ENCODE measurements at regions not wholly inside any gene's neighbourhood (a gene's known extent, or its start where the extent isn't known, plus 50 kb on each side); places are given as distances from the start of the nearest gene placed in this dataset.

- Histone ChIP-seq H4K20me1 (ENCODE audit: insufficient read depth) (no peaks in the 10 kb centered on the region), H3K27ac (no peak overlapping the region), H3F3A (ENCODE audit: insufficient read depth, low read depth) (no peaks in the 10 kb centered on the region), H3K4me1 (replicated peaks; ENCODE audit: insufficient read depth) (no peaks in the 10 kb centered on the region), H3K36me3 (ENCODE audit: low read depth) (no peaks in the 10 kb centered on the region), H3K4me2 (no peak overlapping the region), H3K9me2 (ENCODE audit: insufficient read depth) (no peaks in the 10 kb centered on the region; the same call in 1 of the 2 replicates), H2AFZ (no peak overlapping the region), H3K9me3 (ENCODE audit: insufficient read depth, low read depth) (no peaks in the 10 kb centered on the region), H3K4me3 (no peak overlapping the region), H3K79me2 (ENCODE audit: low read depth) (no peaks in the 10 kb centered on the region), H3K27me3 (ENCODE audit: insufficient read depth, low read depth) (no peaks in the 10 kb centered on the region)
- no peak for DNase-seq
- no TSS peak for BruUV-seq (replicated peaks)
- intact Hi-C loops (cut with micrococcal nuclease; ENCODE audit: unreplicated experiment), result no loop called here
- TF ChIP-seq CTCF (conservative IDR thresholded peaks at IDR 0.05), result no peak
- TF ChIP-seq EZH2 (IDR thresholded peaks at IDR 0.05; ENCODE audit: low read depth), result no peak
- ChIA-PET CTCF (no interaction called here), POLR2A (ENCODE audit: unreplicated experiment) (no interaction called here)
These were observed 210.3 kb downstream of the AMY1C start for GRCh38 chr1:103960045-103960444.

GRCh38 chr1:103960710-103961109 lies 211.0 kb downstream of the AMY1C start:
- Histone ChIP-seq H3F3A (ENCODE audit: insufficient read depth, low read depth) (no peaks in the 10 kb centered on the region), H3K36me3 (ENCODE audit: low read depth) (no peaks in the 10 kb centered on the region), H3K27ac (no peak overlapping the region), H3K27me3 (ENCODE audit: insufficient read depth, low read depth) (no peaks in the 10 kb centered on the region), H3K4me3 (no peak overlapping the region), H3K4me1 (replicated peaks; ENCODE audit: insufficient read depth) (no peaks in the 10 kb centered on the region), H3K9me2 (ENCODE audit: insufficient read depth) (no peaks in the 10 kb centered on the region; the same call in 1 of the 2 replicates), H4K20me1 (ENCODE audit: insufficient read depth) (no peaks in the 10 kb centered on the region), H2AFZ (no peak overlapping the region), H3K9me3 (ENCODE audit: insufficient read depth, low read depth) (no peaks in the 10 kb centered on the region), H3K4me2 (no peak overlapping the region), H3K79me2 (ENCODE audit: low read depth) (no peaks in the 10 kb centered on the region)
- CTCF ChIA-PET, result no interaction called here
- TF ChIP-seq CTCF (conservative IDR thresholded peaks at IDR 0.05) (no peak), EZH2 (IDR thresholded peaks at IDR 0.05; ENCODE audit: low read depth) (no peak)
- no peak for DNase-seq
- intact Hi-C loops (cut with micrococcal nuclease; ENCODE audit: unreplicated experiment), result no loop called here
- BruUV-seq (replicated peaks), result no TSS peak
- POLR2A ChIA-PET (ENCODE audit: unreplicated experiment), result no interaction called here

- ChIA-PET CTCF (no interaction called here), POLR2A (ENCODE audit: unreplicated experiment) (no interaction called here)
- no peak overlapping the region for H3K4me3 ChIP-seq
- no peaks in the 10 kb centered on the region for H3K4me1 ChIP-seq (replicated peaks; ENCODE audit: insufficient read depth)
- no peak for DNase-seq
- H3K9me3 ChIP-seq (ENCODE audit: insufficient read depth, low read depth), result no peaks in the 10 kb centered on the region
- BruUV-seq (replicated peaks), result no TSS peak
- H4K20me1 ChIP-seq (ENCODE audit: insufficient read depth), result no peaks in the 10 kb centered on the region
- no peaks in the 10 kb centered on the region for H3K36me3 ChIP-seq (ENCODE audit: low read depth)
- TF ChIP-seq EZH2 (IDR thresholded peaks at IDR 0.05; ENCODE audit: low read depth) (no peak), CTCF (conservative IDR thresholded peaks at IDR 0.05) (no peak)
- no peak overlapping the region for H2AFZ ChIP-seq
- H3K27ac ChIP-seq, result no peak overlapping the region
- no peaks in the 10 kb centered on the region for H3K9me2 ChIP-seq (ENCODE audit: insufficient read depth)
- H3F3A ChIP-seq (ENCODE audit: insufficient read depth, low read depth), result no peaks in the 10 kb centered on the region
- no peaks in the 10 kb centered on the region for H3K79me2 ChIP-seq (ENCODE audit: low read depth)
- intact Hi-C loops (cut with micrococcal nuclease; ENCODE audit: unreplicated experiment), result no loop called here
- no peaks in the 10 kb centered on the region for H3K27me3 ChIP-seq (ENCODE audit: insufficient read depth, low read depth)
- H3K4me2 ChIP-seq, result no peak overlapping the region
These were observed 237.1 kb downstream of the AMY1C start for GRCh38 chr1:103986792-103987191.

All from PC-9 (cell line).